Hepatocyte (in vitro differentiated cells): ENCODE measurements at regions not wholly inside any gene's neighbourhood (a gene's known extent, or its start where the extent isn't known, plus 50 kb on each side); places are given as distances from the start of the nearest gene placed in this dataset.

Source experiments
- CTCF ChIP-seq: fragments of 200-600 bp; sonication (generic); IDR thresholded peaks from 2 replicates; pipeline ENCODE4 v1.5.1; 2016; ENCODE audit warnings: antibody characterized with exemption, mild to moderate bottlenecking; ENCODE audit not compliant: poor library complexity
- EZH2 ChIP-seq: fragments of 200-600 bp; sonication (generic); IDR thresholded peaks from 2 replicates; pipeline ENCODE4 v1.6.1; 2016; ENCODE audit warnings: antibody characterized with exemption, mild to moderate bottlenecking, borderline replicate concordance

- TF ChIP-seq CTCF (no peak), EZH2 (no peak)
Measured at GRCh38 chr14:29274890-29275596, 508.5 kb downstream of the FOXG1 start.
